Ishikawa (cell line): ENCODE measurements at regions not wholly inside any gene's neighbourhood (a gene's known extent, or its start where the extent isn't known, plus 50 kb on each side); places are given as distances from the start of the nearest gene placed in this dataset.

Experiments used
- CEBPB ChIP-seq: IDR thresholded peaks from 2 replicates; pipeline ENCODE4 v1.6.1; 2012
- CREB1 ChIP-seq: IDR thresholded peaks from 2 replicates; pipeline ENCODE4 v1.6.1; 2012; ENCODE audit warnings: low read depth
- EGR1 ChIP-seq: IDR thresholded peaks from 2 replicates; pipeline ENCODE4 v1.6.1; 2012
- EP300 ChIP-seq: IDR thresholded peaks from 2 replicates; pipeline ENCODE4 v1.6.1; 2012; ENCODE audit warnings: borderline replicate concordance
- FOXM1 ChIP-seq: IDR thresholded peaks from 2 replicates; pipeline ENCODE4 v1.6.1; 2012; ENCODE audit warnings: low read depth, borderline replicate concordance
- MAX ChIP-seq: IDR thresholded peaks from 2 replicates; pipeline ENCODE4 v1.6.1; 2012
- NFIC ChIP-seq: IDR thresholded peaks from 2 replicates; pipeline ENCODE4 v1.6.1; 2012
- RAD21 ChIP-seq: IDR thresholded peaks from 2 replicates; pipeline ENCODE4 v1.6.1; 2012; ENCODE audit warnings: low read depth
- REST ChIP-seq: IDR thresholded peaks from 2 replicates; pipeline ENCODE4 v1.6.1; 2012; ENCODE audit warnings: low read depth, mild to moderate bottlenecking
- TAF1 ChIP-seq: IDR thresholded peaks from 2 replicates; pipeline ENCODE4 v1.6.1; 2012; ENCODE audit warnings: low read depth, mild to moderate bottlenecking
- TCF12 ChIP-seq: IDR thresholded peaks from 2 replicates; pipeline ENCODE4 v1.6.1; 2012; ENCODE audit warnings: low read depth
- TEAD4 ChIP-seq: IDR thresholded peaks from 2 replicates; pipeline ENCODE4 v1.6.1; 2012
- USF1 ChIP-seq: IDR thresholded peaks from 2 replicates; pipeline ENCODE4 v1.6.1; 2012
- YY1 ChIP-seq: IDR thresholded peaks from 2 replicates; pipeline ENCODE4 v1.6.1; 2012; ENCODE audit warnings: low read depth
- ZBTB7A ChIP-seq: IDR thresholded peaks from 2 replicates; pipeline ENCODE4 v1.6.1; 2012; ENCODE audit warnings: low read depth

GRCh38 chr1:90417126-90417525 is 300.0 kb downstream of the BARHL2 start:
- TF ChIP-seq FOXM1: no peak
- TF ChIP-seq REST: no peak
- no peak for TF ChIP-seq MAX
- no peak for TF ChIP-seq EP300
- TF ChIP-seq TEAD4: no peak
- no peak for TF ChIP-seq RAD21
- TF ChIP-seq CEBPB: no peak
- TF ChIP-seq EGR1: no peak
- no peak for TF ChIP-seq TCF12
- TF ChIP-seq CREB1: no peak
- no peak for TF ChIP-seq USF1
- TF ChIP-seq ZBTB7A: no peak
- TF ChIP-seq YY1: no peak
- no peak for TF ChIP-seq TAF1
- no peak for TF ChIP-seq NFIC

GRCh38 chr1:90414201-90414600 is 302.9 kb downstream of the BARHL2 start:
- no peak for TF ChIP-seq CEBPB
- TF ChIP-seq USF1: no peak
- no peak for TF ChIP-seq EP300
- no peak for TF ChIP-seq NFIC
- no peak for TF ChIP-seq REST
- no peak for TF ChIP-seq MAX
- no peak for TF ChIP-seq YY1
- no peak for TF ChIP-seq EGR1
- no peak for TF ChIP-seq TEAD4
- TF ChIP-seq CREB1: no peak
- no peak for TF ChIP-seq ZBTB7A
- TF ChIP-seq TAF1: no peak
- TF ChIP-seq TCF12: no peak
- TF ChIP-seq RAD21: no peak
- TF ChIP-seq FOXM1: no peak

- no peak for TF ChIP-seq CREB1
These were observed 303.6 kb downstream of the BARHL2 start for GRCh38 chr1:90413519-90413918.

- no peak for TF ChIP-seq REST
These were observed 304.5 kb downstream of the BARHL2 start for GRCh38 chr1:90412563-90412962.

- TF ChIP-seq YY1: no peak
- no peak for TF ChIP-seq EP300
- TF ChIP-seq TAF1: no peak
- no peak for TF ChIP-seq ZBTB7A
- TF ChIP-seq REST: no peak
- no peak for TF ChIP-seq TCF12
- TF ChIP-seq CREB1: no peak
- TF ChIP-seq EGR1: no peak
- TF ChIP-seq CEBPB: no peak
- no peak for TF ChIP-seq MAX
- no peak for TF ChIP-seq USF1
- TF ChIP-seq NFIC: no peak
- no peak for TF ChIP-seq FOXM1
- TF ChIP-seq TEAD4: no peak
- TF ChIP-seq RAD21: no peak
These were observed 305.9 kb downstream of the BARHL2 start for GRCh38 chr1:90411185-90411584.
